H9 (cell line): ENCODE measurements at regions not wholly inside any gene's neighbourhood (a gene's known extent, or its start where the extent isn't known, plus 50 kb on each side); places are given as distances from the start of the nearest gene placed in this dataset.

ENCODE experiments used
- DNase-seq: peaks from one replicate; pipeline ENCODE4 v3.0.0-alpha.2; 2017
- H2AFZ ChIP-seq: one replicate; pipeline ENCODE4 v1.6.1; 2013; ENCODE audit warnings: mild to moderate bottlenecking, low read length, control low read depth, moderate library complexity
- H2AK5ac ChIP-seq: 2 replicates; pipeline ENCODE4 v1.6.1; 2013; ENCODE audit warnings: low read length, control low read depth, mixed read lengths; ENCODE audit not compliant: insufficient read length
- H2BK120ac ChIP-seq: one replicate; pipeline ENCODE4 v1.6.1; 2013; ENCODE audit warnings: low read depth, mild to moderate bottlenecking, low read length, control low read depth, inconsistent platforms; ENCODE audit not compliant: poor library complexity, severe bottlenecking
- H2BK12ac ChIP-seq: 2 replicates; pipeline ENCODE4 v1.6.1; 2013; ENCODE audit warnings: low read length, control low read depth, mixed read lengths, low read depth; ENCODE audit not compliant: insufficient read length
- H2BK15ac ChIP-seq: 2 replicates; pipeline ENCODE4 v1.6.1; 2013; ENCODE audit warnings: low read depth, low read length, control low read depth
- H2BK20ac ChIP-seq: one replicate; pipeline ENCODE4 v1.6.1; 2013; ENCODE audit warnings: low read depth, mild to moderate bottlenecking, low read length, control low read depth, inconsistent platforms; ENCODE audit not compliant: poor library complexity, severe bottlenecking
- H2BK5ac ChIP-seq: 2 replicates; pipeline ENCODE4 v1.6.1; 2013; ENCODE audit warnings: low read length, control low read depth, mixed read lengths; ENCODE audit not compliant: insufficient read length
- H3K14ac ChIP-seq: 2 replicates; pipeline ENCODE4 v1.6.1; 2013; ENCODE audit warnings: low read length, control low read depth; ENCODE audit not compliant: insufficient read depth
- H3K18ac ChIP-seq: 2 replicates; pipeline ENCODE4 v1.6.1; 2013; ENCODE audit warnings: low read depth, mild to moderate bottlenecking, mixed read lengths, low read length, control low read depth; ENCODE audit not compliant: insufficient read length
- H3K23ac ChIP-seq: 2 replicates; pipeline ENCODE4 v1.6.1; 2013; ENCODE audit warnings: low read length, control low read depth, mixed read lengths, low read depth; ENCODE audit not compliant: insufficient read length
- H3K23me2 ChIP-seq: 2 replicates; pipeline ENCODE4 v1.6.1; 2013; ENCODE audit warnings: low read depth, mild to moderate bottlenecking, mixed read lengths, low read length, control low read depth; ENCODE audit not compliant: insufficient read length, poor library complexity, severe bottlenecking
- H3K27ac ChIP-seq: 2 replicates; pipeline ENCODE4 v1.5.1; 2013; ENCODE audit warnings: low read length, control low read depth, mixed read lengths, low read depth; ENCODE audit not compliant: insufficient read length
- H3K27me3 ChIP-seq: 2 replicates; pipeline ENCODE4 v1.6.1; 2013; ENCODE audit warnings: low read length, control low read depth, inconsistent platforms; ENCODE audit not compliant: insufficient read depth
- H3K4ac ChIP-seq: 2 replicates; pipeline ENCODE4 v1.6.1; 2013; ENCODE audit warnings: low read depth, mild to moderate bottlenecking, control low read depth, inconsistent platforms, low read length, moderate library complexity
- H3K4me1 ChIP-seq: 2 replicates; pipeline ENCODE4 v1.6.1; 2013; ENCODE audit warnings: low read length, control low read depth, inconsistent platforms; ENCODE audit not compliant: insufficient read depth
- H3K4me2 ChIP-seq: 2 replicates; pipeline ENCODE4 v1.6.1; 2013; ENCODE audit warnings: low read length, control low read depth, mixed read lengths; ENCODE audit not compliant: insufficient read length, insufficient read depth
- H3K56ac ChIP-seq: 2 replicates; pipeline ENCODE4 v1.6.1; 2013; ENCODE audit warnings: low read depth, mild to moderate bottlenecking, mixed read lengths, low read length, control low read depth; ENCODE audit not compliant: insufficient read length
- H3K79me1 ChIP-seq: 2 replicates; pipeline ENCODE4 v1.6.1; 2013; ENCODE audit warnings: low read depth, mild to moderate bottlenecking, moderate library complexity, low read length, control low read depth, inconsistent platforms; ENCODE audit not compliant: insufficient read depth, poor library complexity, severe bottlenecking
- H3K79me2 ChIP-seq: 2 replicates; pipeline ENCODE4 v1.6.1; 2013; ENCODE audit warnings: low read length, control low read depth, inconsistent platforms; ENCODE audit not compliant: insufficient read depth
- H3K9ac ChIP-seq: 2 replicates; pipeline ENCODE4 v1.6.1; 2013; ENCODE audit warnings: low read length, control low read depth, mixed read lengths; ENCODE audit not compliant: insufficient read length; ENCODE audit errors: extremely low read depth
- H3K9me3 ChIP-seq: one replicate; pipeline ENCODE4 v1.6.1; 2013; ENCODE audit warnings: low read depth, low read length, inconsistent platforms; ENCODE audit not compliant: control insufficient read depth
- H3T11ph ChIP-seq: one replicate; pipeline ENCODE4 v1.6.1; 2013; ENCODE audit warnings: mild to moderate bottlenecking, low read length, control low read depth, inconsistent platforms
- H4K20me1 ChIP-seq: one replicate; pipeline ENCODE4 v1.6.1; 2013; ENCODE audit not compliant: control insufficient read depth, insufficient read length, insufficient read depth
- H4K5ac ChIP-seq: 2 replicates; pipeline ENCODE4 v1.6.1; 2013; ENCODE audit warnings: low read depth, mild to moderate bottlenecking, mixed read lengths, low read length, control low read depth; ENCODE audit not compliant: insufficient read length
- H4K8ac ChIP-seq: replicated peaks from 2 replicates; pipeline ENCODE4 v1.6.1; 2013; ENCODE audit warnings: low read length, control low read depth, mixed read lengths, low read depth; ENCODE audit not compliant: insufficient read length
- H4K91ac ChIP-seq: 2 replicates; pipeline ENCODE4 v1.6.1; 2013; ENCODE audit warnings: low read depth, mild to moderate bottlenecking, moderate library complexity, mixed read lengths, low read length, control low read depth; ENCODE audit not compliant: insufficient read length
- H3K27ac Mint-ChIP-seq, 3 experiments: 2 replicates in 2 of 3; 3 replicates in 1 of 3; pipeline ENCODE4 v1.8.0; 2020 to 2021; ENCODE audit warnings: mixed read lengths in 3 of 3, mild to moderate bottlenecking in 1 of 3, moderate library complexity in 1 of 3
- H3K27me3 Mint-ChIP-seq: 2 replicates; pipeline ENCODE4 v1.8.0; 2021; ENCODE audit warnings: low read depth, mild to moderate bottlenecking, moderate library complexity, mixed read lengths
- H3K36me3 Mint-ChIP-seq, 3 experiments: 2 replicates in 2 of 3; 3 replicates in 1 of 3; pipeline ENCODE4 v1.8.0; 2020 to 2021; ENCODE audit warnings: low read depth in 3 of 3, mixed read lengths in 3 of 3; ENCODE audit not compliant: insufficient read depth in 1 of 3
- H3K4me1 Mint-ChIP-seq, 2 experiments: 2 replicates each; pipeline ENCODE4 v1.8.0; 2020; ENCODE audit warnings: mixed read lengths in 2 of 2
- H3K4me3 Mint-ChIP-seq, 2 experiments: 2 replicates in 1 of 2; 3 replicates in 1 of 2; pipeline ENCODE4 v1.8.0; 2020 to 2021; ENCODE audit warnings: mild to moderate bottlenecking in 2 of 2, mixed read lengths in 2 of 2, moderate library complexity in 1 of 2
- H3K9me3 Mint-ChIP-seq, 2 experiments: 2 replicates in 1 of 2; 3 replicates in 1 of 2; pipeline ENCODE4 v1.8.0; 2020; ENCODE audit warnings: mild to moderate bottlenecking in 2 of 2, mixed read lengths in 2 of 2, moderate library complexity in 1 of 2
- WGBS: extraction: QIAGEN DNeasy Blood & Tissue Kit; methylation state at CpG from one replicate; pipeline ENCODE4 v1.1.7; 2013; ENCODE audit warnings: missing lambda C conversion rate, low lambda C conversion rate, mixed read lengths; ENCODE audit not compliant: insufficient read length; ENCODE audit errors: extremely low coverage; 5-methylcytosine and 5-hydroxymethylcytosine counted together
- TF ChIP-seq, protein P1 (sequence below): fragments of 200-600 bp; sonication (generic); conservative IDR thresholded peaks from 3 replicates; pipeline ENCODE4 v1.8.0; 2021; ENCODE audit warnings: antibody characterized with exemption, mild to moderate bottlenecking

DNA sequence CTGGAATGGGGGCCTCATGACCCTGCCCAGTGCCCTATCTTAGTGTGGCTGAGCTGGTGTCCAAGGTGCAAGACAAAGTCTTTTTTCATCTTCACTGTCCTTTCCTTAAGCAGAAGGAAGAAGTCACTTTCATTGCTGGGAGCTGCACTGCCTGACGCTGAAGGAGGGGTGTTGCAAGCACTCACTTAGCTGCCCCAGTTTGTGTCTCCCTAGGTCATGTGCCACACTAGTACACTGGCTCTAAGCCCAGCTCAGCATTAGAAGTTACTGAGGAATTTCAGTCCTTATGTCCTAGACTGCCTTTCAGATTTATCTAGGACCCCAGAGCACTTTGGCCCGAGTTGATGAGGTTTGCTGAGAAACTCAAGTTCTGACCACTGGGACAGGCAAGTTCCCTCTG, 952.0 kb upstream of the USP15 start:
- no peak overlapping the region for H4K91ac ChIP-seq
- no peak overlapping the region for H3K4me2 ChIP-seq
- H3K27ac ChIP-seq = no peak overlapping the region
- Mint-ChIP-seq H3K36me3 (no peaks in the 10 kb centered on the region; a peak in 1 of 7 replicates), H3K4me3 (no peak overlapping the region), H3K27me3 (no peaks in the 10 kb centered on the region), H3K4me1 (no peaks in the 10 kb centered on the region), H3K27ac (no peak overlapping the region; a peak in 1 of 7 replicates), H3K9me3 (no peaks in the 10 kb centered on the region)
- H3K14ac ChIP-seq = no peak overlapping the region
- H3K56ac ChIP-seq = no peak overlapping the region
- H3K27me3 ChIP-seq = no peaks in the 10 kb centered on the region
- no peak overlapping the region for H2BK5ac ChIP-seq
- no peak overlapping the region for H2BK15ac ChIP-seq
- H3T11ph ChIP-seq = no peak overlapping the region
- no peak overlapping the region for H2BK12ac ChIP-seq
- H3K9me3 ChIP-seq = no peaks in the 10 kb centered on the region
- H2BK20ac ChIP-seq = no peak overlapping the region
- H2BK120ac ChIP-seq = no peak overlapping the region
- H3K18ac ChIP-seq = no peak overlapping the region
- no peaks in the 10 kb centered on the region for H3K79me2 ChIP-seq
- H4K8ac ChIP-seq = no peak overlapping the region
- H3K9ac ChIP-seq = no peak overlapping the region
- no peaks in the 10 kb centered on the region for H3K23me2 ChIP-seq
- H2AK5ac ChIP-seq = no peak overlapping the region
- TF ChIP-seq, protein P1, sequence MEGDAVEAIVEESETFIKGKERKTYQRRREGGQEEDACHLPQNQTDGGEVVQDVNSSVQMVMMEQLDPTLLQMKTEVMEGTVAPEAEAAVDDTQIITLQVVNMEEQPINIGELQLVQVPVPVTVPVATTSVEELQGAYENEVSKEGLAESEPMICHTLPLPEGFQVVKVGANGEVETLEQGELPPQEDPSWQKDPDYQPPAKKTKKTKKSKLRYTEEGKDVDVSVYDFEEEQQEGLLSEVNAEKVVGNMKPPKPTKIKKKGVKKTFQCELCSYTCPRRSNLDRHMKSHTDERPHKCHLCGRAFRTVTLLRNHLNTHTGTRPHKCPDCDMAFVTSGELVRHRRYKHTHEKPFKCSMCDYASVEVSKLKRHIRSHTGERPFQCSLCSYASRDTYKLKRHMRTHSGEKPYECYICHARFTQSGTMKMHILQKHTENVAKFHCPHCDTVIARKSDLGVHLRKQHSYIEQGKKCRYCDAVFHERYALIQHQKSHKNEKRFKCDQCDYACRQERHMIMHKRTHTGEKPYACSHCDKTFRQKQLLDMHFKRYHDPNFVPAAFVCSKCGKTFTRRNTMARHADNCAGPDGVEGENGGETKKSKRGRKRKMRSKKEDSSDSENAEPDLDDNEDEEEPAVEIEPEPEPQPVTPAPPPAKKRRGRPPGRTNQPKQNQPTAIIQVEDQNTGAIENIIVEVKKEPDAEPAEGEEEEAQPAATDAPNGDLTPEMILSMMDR = no peak
- DNase-seq = no peak
- H3K79me1 ChIP-seq = no peaks in the 10 kb centered on the region
- WGBS = no CpG with 5 or more reads among the region's 2 CpGs
- H3K4me1 ChIP-seq = no peaks in the 10 kb centered on the region
- no peaks in the 10 kb centered on the region for H4K20me1 ChIP-seq
- no peak overlapping the region for H3K4ac ChIP-seq
- H3K23ac ChIP-seq = no peak overlapping the region
- no peak overlapping the region for H2AFZ ChIP-seq
- no peak overlapping the region for H4K5ac ChIP-seq
